HL-60 (cell line): ENCODE measurements at regions not wholly inside any gene's neighbourhood (a gene's known extent, or its start where the extent isn't known, plus 50 kb on each side); places are given as distances from the start of the nearest gene placed in this dataset.

Experiments used
- CTCF ChIP-seq: IDR thresholded peaks from one replicate; pipeline ENCODE4 v1.5.1; 2011; ENCODE audit warnings: low read length, control low read depth, inconsistent platforms; ENCODE audit not compliant: insufficient read depth
- SPI1 ChIP-seq: IDR thresholded peaks from 2 replicates; pipeline ENCODE4 v1.6.1; 2012; ENCODE audit warnings: low read depth, mild to moderate bottlenecking, borderline replicate concordance

GRCh38 chr13:99125326-99125915 is 75.2 kb upstream of the UBAC2 start:
- TF ChIP-seq CTCF (no peak), SPI1 (no peak)
